H1 (cell line): ENCODE measurements at regions not wholly inside any gene's neighbourhood (a gene's known extent, or its start where the extent isn't known, plus 50 kb on each side); places are given as distances from the start of the nearest gene placed in this dataset.

Experiments used
- CTCF ChIA-PET: fragments of 300-600 bp; sonication (Branson Sonifier 250); formaldehyde crosslinking; loops from one replicate; lab custom pipeline; 2021; ENCODE audit not compliant: partially characterized antibody; lab: Charles Lee
- POLR2A ChIA-PET: fragments of 300-600 bp; sonication (Branson Sonifier 250); formaldehyde crosslinking; loops from one replicate; lab custom pipeline; 2021; ENCODE audit warnings: inconsistent platforms; ENCODE audit not compliant: partially characterized antibody; lab: Charles Lee
- DNase-seq, 2 experiments: peaks; one replicate each; pipeline versions ENCODE4 v3.0.0 to v3.0.0-alpha.2; 2010 to 2022; ENCODE audit warnings: low spot score in 2 of 2, low read depth in 1 of 2, mixed read lengths in 1 of 2
- FAIRE-seq: peaks from 2 replicates; lab custom pipeline; 2011; peaks lifted over from hg19 to GRCh38; lab: Jason Lieb, UNC
- H2AFZ ChIP-seq: 2 replicates; pipeline ENCODE4 v1.8.1; 2012; ENCODE audit warnings: low read length, inconsistent platforms
- H2AK5ac ChIP-seq: 2 replicates; pipeline ENCODE4 v1.6.1; 2013; ENCODE audit warnings: low read depth, low read length
- H2BK120ac ChIP-seq: replicated peaks from 2 replicates; pipeline ENCODE3; 2013; ENCODE audit warnings: low read depth, low read length, inconsistent platforms
- H2BK12ac ChIP-seq: 2 replicates; pipeline ENCODE4 v1.6.1; 2013; ENCODE audit warnings: low read depth, low read length
- H2BK15ac ChIP-seq: 2 replicates; pipeline ENCODE4 v1.6.1; 2013; ENCODE audit warnings: low read length
- H2BK20ac ChIP-seq: 2 replicates; pipeline ENCODE4 v1.6.1; 2013; ENCODE audit warnings: low read length
- H2BK5ac ChIP-seq: 2 replicates; pipeline ENCODE4 v1.6.1; 2013; ENCODE audit warnings: low read depth, low read length
- H3K14ac ChIP-seq: 2 replicates; pipeline ENCODE4 v1.6.1; 2013; ENCODE audit warnings: inconsistent platforms; ENCODE audit not compliant: insufficient read length
- H3K18ac ChIP-seq: 2 replicates; pipeline ENCODE4 v1.6.1; 2013; ENCODE audit warnings: low read length; ENCODE audit errors: extremely low read depth
- H3K23ac ChIP-seq: 2 replicates; pipeline ENCODE4 v1.6.1; 2013; ENCODE audit warnings: inconsistent platforms; ENCODE audit not compliant: insufficient read length
- H3K23me2 ChIP-seq: 2 replicates; pipeline ENCODE4 v1.6.1; 2013; ENCODE audit warnings: low read depth, low read length
- H3K27ac ChIP-seq: 2 replicates; pipeline ENCODE4 v1.6.1; 2011; ENCODE audit warnings: low read depth, low read length, inconsistent platforms
- H3K27me3 ChIP-seq, 4 experiments: replicated peaks in 1 of 4; 1 replicate in 1 of 4; 2 replicates in 3 of 4; pipeline versions ENCODE4 v1.6.1 to v1.8.1; 2011 to 2013; ENCODE audit warnings: low read length in 3 of 4, mild to moderate bottlenecking in 3 of 4, inconsistent platforms in 2 of 4, mixed read lengths in 2 of 4, moderate library complexity in 1 of 4; ENCODE audit not compliant: control insufficient read depth in 3 of 4, insufficient read depth in 3 of 4; ENCODE audit errors: extremely low read depth in 1 of 4
- H3K36me3 ChIP-seq, 4 experiments: 2 replicates each; pipeline versions ENCODE4 v1.6.1 to v1.8.1; 2011 to 2013; ENCODE audit warnings: mild to moderate bottlenecking in 4 of 4, low read length in 3 of 4, moderate library complexity in 2 of 4, control low read depth in 1 of 4, inconsistent platforms in 1 of 4; ENCODE audit not compliant: insufficient read depth in 4 of 4, control insufficient read depth in 2 of 4
- H3K4ac ChIP-seq: replicated peaks from 2 replicates; pipeline ENCODE3; 2013; ENCODE audit warnings: low read length, low read depth, mixed read lengths, inconsistent platforms; ENCODE audit not compliant: insufficient read length
- H3K4me1 ChIP-seq, 4 experiments: replicated peaks in 1 of 4; 1 replicate in 1 of 4; 2 replicates in 3 of 4; pipeline versions ENCODE4 v1.6.1 to v1.8.1; 2011 to 2013; ENCODE audit warnings: low read length in 3 of 4, inconsistent platforms in 2 of 4, mixed read lengths in 1 of 4; ENCODE audit not compliant: insufficient read depth in 4 of 4, control insufficient read depth in 3 of 4
- H3K4me2 ChIP-seq, 2 experiments: 2 replicates each; pipeline versions ENCODE4 v1.6.1 to v1.8.1; 2011 to 2013; ENCODE audit warnings: low read depth in 2 of 2, low read length in 2 of 2, control low read depth in 1 of 2, inconsistent platforms in 1 of 2, mild to moderate bottlenecking in 1 of 2; ENCODE audit not compliant: insufficient read depth in 1 of 2
- H3K4me3 ChIP-seq, 4 experiments: fragments of 200-600, 300-600 bp in 1 of 4; sonication (generic), shearing (Covaris generic), sonication (Bioruptor Twin) in 1 of 4; 2 replicates each; pipeline versions ENCODE4 v1.5.1 to v1.8.1; 2011 to 2016; ENCODE audit warnings: low read length in 4 of 4, low read depth in 3 of 4, control low read depth in 2 of 4, inconsistent platforms in 2 of 4, mild to moderate bottlenecking in 2 of 4, mixed read lengths in 1 of 4, moderate library complexity in 1 of 4; ENCODE audit not compliant: insufficient read depth in 2 of 4; ENCODE audit errors: extremely low read depth in 1 of 4
- H3K56ac ChIP-seq: replicated peaks from 2 replicates; pipeline ENCODE3; 2013; ENCODE audit warnings: low read depth, mild to moderate bottlenecking, mixed read lengths, low read length, inconsistent platforms; ENCODE audit not compliant: insufficient read length
- H3K79me1 ChIP-seq: 2 replicates; pipeline ENCODE4 v1.6.1; 2013; ENCODE audit warnings: low read depth, low read length, control low read depth
- H3K79me2 ChIP-seq, 2 experiments: 2 replicates each; pipeline versions ENCODE4 v1.6.1 to v1.8.1; 2012 to 2013; ENCODE audit warnings: low read length in 2 of 2, mild to moderate bottlenecking in 2 of 2, inconsistent platforms in 1 of 2; ENCODE audit not compliant: insufficient read depth in 2 of 2, control insufficient read depth in 1 of 2
- H3K9ac ChIP-seq, 4 experiments: replicated peaks in 1 of 4; 1 replicate in 1 of 4; 2 replicates in 3 of 4; pipeline versions ENCODE4 v1.6.1 to v1.8.1; 2011 to 2013; ENCODE audit warnings: low read depth in 3 of 4, low read length in 3 of 4, control low read depth in 2 of 4, mild to moderate bottlenecking in 2 of 4, moderate library complexity in 2 of 4, inconsistent platforms in 1 of 4; ENCODE audit errors: extremely low read depth in 1 of 4
- H3K9me3 ChIP-seq, 2 experiments: 2 replicates each; pipeline versions ENCODE4 v1.6.1 to v1.8.1; 2012 to 2013; ENCODE audit warnings: mild to moderate bottlenecking in 2 of 2, moderate library complexity in 2 of 2, control low read depth in 1 of 2, inconsistent platforms in 1 of 2, low read depth in 1 of 2, low read length in 1 of 2, mixed read lengths in 1 of 2; ENCODE audit not compliant: insufficient read depth in 2 of 2
- H4K20me1 ChIP-seq, 2 experiments: replicated peaks in 1 of 2; 2 replicates each; pipeline versions ENCODE3 to v1.8.1; 2011 to 2013; ENCODE audit warnings: inconsistent platforms in 2 of 2, low read length in 2 of 2, mild to moderate bottlenecking in 1 of 2; ENCODE audit not compliant: insufficient read depth in 2 of 2, control insufficient read depth in 1 of 2
- H4K5ac ChIP-seq: 2 replicates; pipeline ENCODE4 v1.6.1; 2013; ENCODE audit warnings: low read length, low read depth, mixed read lengths, inconsistent platforms; ENCODE audit not compliant: insufficient read length
- H4K8ac ChIP-seq: 2 replicates; pipeline ENCODE4 v1.8.0; 2013; ENCODE audit warnings: mild to moderate bottlenecking, moderate library complexity, low read length, inconsistent platforms; ENCODE audit not compliant: insufficient read depth; ENCODE audit errors: extremely low read depth
- H4K91ac ChIP-seq: replicated peaks from 2 replicates; pipeline ENCODE3; 2013; ENCODE audit warnings: low read length, mixed read lengths, inconsistent platforms; ENCODE audit not compliant: insufficient read length
- ASH2L ChIP-seq: fragments of 200-600, 300-600 bp; sonication (generic); IDR thresholded peaks from one replicate; pipeline ENCODE4 v1.7.1; 2017; ENCODE audit warnings: low read length
- BRCA1 ChIP-seq: IDR thresholded peaks from 2 replicates; pipeline ENCODE4 v1.6.1; 2012; ENCODE audit warnings: low read depth, low read length, improper control_type of control experiment
- CREB1 ChIP-seq: IDR thresholded peaks from 2 replicates; pipeline ENCODE4 v1.6.1; 2012; ENCODE audit warnings: inconsistent platforms
- FOSL1 ChIP-seq: IDR thresholded peaks from 2 replicates; pipeline ENCODE4 v1.6.1; 2011; ENCODE audit warnings: mild to moderate bottlenecking, low read depth, low read length, moderate library complexity; ENCODE audit not compliant: insufficient read depth
- GABPA ChIP-seq: IDR thresholded peaks from 2 replicates; pipeline ENCODE4 v1.6.1; 2011; ENCODE audit warnings: mild to moderate bottlenecking, low read length, moderate library complexity, borderline replicate concordance; ENCODE audit not compliant: insufficient read depth
- RBBP5 ChIP-seq: IDR thresholded peaks from 2 replicates; pipeline ENCODE4 v1.7.1; 2012; ENCODE audit warnings: low read depth, mild to moderate bottlenecking, inconsistent platforms, low read length, moderate library complexity, borderline replicate concordance
- SIRT6 ChIP-seq: IDR thresholded peaks from one replicate; pipeline ENCODE4 v1.7.1; 2012; ENCODE audit warnings: low read length, inconsistent platforms
- TBP ChIP-seq: IDR thresholded peaks from 2 replicates; pipeline ENCODE4 v1.6.1; 2011; ENCODE audit warnings: low read depth, low read length, improper control_type of control experiment
- TCF12 ChIP-seq: IDR thresholded peaks from 2 replicates; pipeline ENCODE4 v1.6.1; 2011; ENCODE audit warnings: low read depth, mild to moderate bottlenecking, low read length
- WGBS, 2 experiments: shearing (Covaris generic) in 1 of 2; methylation state at CpG; one replicate each; pipeline versions ENCODE4 v1.1.6 to v1.1.7; 2013 to 2015; ENCODE audit warnings: low lambda C conversion rate in 2 of 2, mixed read lengths in 2 of 2, inconsistent platforms in 1 of 2, low coverage in 1 of 2, missing lambda C conversion rate in 1 of 2; ENCODE audit not compliant: insufficient replicate concordance in 2 of 2, insufficient coverage in 1 of 2, insufficient read length in 1 of 2; ENCODE audit errors: extremely low coverage in 1 of 2, missing lambda C conversion rate in 1 of 2; 5-methylcytosine and 5-hydroxymethylcytosine counted together
- TF ChIP-seq, protein P1 (sequence below), 3 experiments: IDR thresholded peaks; 1 replicate in 2 of 3; 2 replicates in 1 of 3; pipeline versions ENCODE4 v1.5.1 to v1.6.1; 2011; ENCODE audit warnings: low read length in 3 of 3, mild to moderate bottlenecking in 3 of 3, inconsistent platforms in 2 of 3, low read depth in 1 of 3, moderate library complexity in 1 of 3; ENCODE audit not compliant: insufficient read depth in 1 of 3; ENCODE audit errors: control extremely low read depth in 1 of 3
- TF ChIP-seq, protein P2 (sequence below): IDR thresholded peaks from 2 replicates; pipeline ENCODE4 v1.6.1; 2012; ENCODE audit warnings: inconsistent platforms

DNA sequence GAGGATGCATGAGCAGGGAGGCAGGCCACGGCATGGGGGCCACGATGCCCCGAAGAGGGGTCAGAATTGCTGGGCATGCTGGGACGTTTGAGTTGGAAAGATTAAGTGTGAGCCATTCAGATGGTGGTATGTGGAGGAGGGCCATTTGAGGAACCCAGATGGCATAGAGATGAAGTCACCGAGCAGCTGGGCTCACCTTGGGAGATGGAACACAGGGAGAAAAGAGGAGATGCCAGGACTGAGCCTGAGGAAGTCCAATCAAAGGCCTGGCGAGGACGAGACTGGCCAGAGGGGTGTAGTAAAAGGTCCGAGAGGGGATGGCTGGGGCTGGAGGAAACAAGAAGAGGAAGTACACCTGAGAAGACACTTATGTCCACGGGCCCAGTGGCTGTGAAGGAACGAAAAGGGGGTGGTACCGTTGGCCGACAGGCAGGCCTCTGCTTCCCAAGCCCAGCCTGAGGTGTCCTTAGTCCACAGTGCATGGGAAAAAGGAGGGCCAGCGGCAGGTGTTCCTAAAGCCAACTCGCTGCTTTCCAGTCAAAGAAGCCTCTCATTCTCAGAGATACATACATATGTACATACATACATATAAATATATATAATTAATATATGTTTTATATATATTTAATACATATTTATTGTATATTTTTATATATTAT is 54.6 kb upstream of the CLCN4 start:
- H3K56ac ChIP-seq = no peak overlapping the region
- 82% methylated on average over 12 of the region's 14 CpGs; no CpG with 5 or more reads in 1 of the 2 experiments for WGBS, 2 experiments
- no peaks in the 10 kb centered on the region for H3K23me2 ChIP-seq
- H2BK120ac ChIP-seq = no peak overlapping the region
- H2BK12ac ChIP-seq = no peak overlapping the region
- H3K27ac ChIP-seq = no peak overlapping the region
- H3K4me1 ChIP-seq = no peaks in the 10 kb centered on the region
- H2BK5ac ChIP-seq = no peak overlapping the region
- no peak overlapping the region for H2AFZ ChIP-seq
- H3K4me3 ChIP-seq = no peak overlapping the region
- ChIA-PET POLR2A (no interaction called here), CTCF (no interaction called here)
- no peak overlapping the region for H2AK5ac ChIP-seq
- H4K5ac ChIP-seq = no peak overlapping the region
- no peaks in the 10 kb centered on the region for H3K79me2 ChIP-seq
- H3K36me3 ChIP-seq = peaks cover 0 to 14% (median 2%) of the 10 kb centered on the region in 4 experiments; a peak in 3 of 8 replicates
- H3K9me3 ChIP-seq = no peaks in the 10 kb centered on the region
- H3K18ac ChIP-seq = no peak overlapping the region
- H4K91ac ChIP-seq = no peak overlapping the region
- H2BK15ac ChIP-seq = no peak overlapping the region
- H3K9ac ChIP-seq = no peak overlapping the region
- H3K79me1 ChIP-seq = no peaks in the 10 kb centered on the region
- H3K14ac ChIP-seq = no peak overlapping the region
- no peak overlapping the region for H3K23ac ChIP-seq
- no peaks in the 10 kb centered on the region for H4K20me1 ChIP-seq
- H3K4me2 ChIP-seq = no peak overlapping the region
- no peak for DNase-seq
- H4K8ac ChIP-seq = no peak overlapping the region
- FAIRE-seq = no peak
- no peak overlapping the region for H2BK20ac ChIP-seq
- H3K27me3 ChIP-seq = no peaks in the 10 kb centered on the region
- no peak overlapping the region for H3K4ac ChIP-seq
- no peak for TF ChIP-seq BRCA1
- no peak for TF ChIP-seq TBP
- TF ChIP-seq SIRT6 = no peak
- no peak for TF ChIP-seq RBBP5
- TF ChIP-seq ASH2L = no peak
- TF ChIP-seq, protein P1, sequence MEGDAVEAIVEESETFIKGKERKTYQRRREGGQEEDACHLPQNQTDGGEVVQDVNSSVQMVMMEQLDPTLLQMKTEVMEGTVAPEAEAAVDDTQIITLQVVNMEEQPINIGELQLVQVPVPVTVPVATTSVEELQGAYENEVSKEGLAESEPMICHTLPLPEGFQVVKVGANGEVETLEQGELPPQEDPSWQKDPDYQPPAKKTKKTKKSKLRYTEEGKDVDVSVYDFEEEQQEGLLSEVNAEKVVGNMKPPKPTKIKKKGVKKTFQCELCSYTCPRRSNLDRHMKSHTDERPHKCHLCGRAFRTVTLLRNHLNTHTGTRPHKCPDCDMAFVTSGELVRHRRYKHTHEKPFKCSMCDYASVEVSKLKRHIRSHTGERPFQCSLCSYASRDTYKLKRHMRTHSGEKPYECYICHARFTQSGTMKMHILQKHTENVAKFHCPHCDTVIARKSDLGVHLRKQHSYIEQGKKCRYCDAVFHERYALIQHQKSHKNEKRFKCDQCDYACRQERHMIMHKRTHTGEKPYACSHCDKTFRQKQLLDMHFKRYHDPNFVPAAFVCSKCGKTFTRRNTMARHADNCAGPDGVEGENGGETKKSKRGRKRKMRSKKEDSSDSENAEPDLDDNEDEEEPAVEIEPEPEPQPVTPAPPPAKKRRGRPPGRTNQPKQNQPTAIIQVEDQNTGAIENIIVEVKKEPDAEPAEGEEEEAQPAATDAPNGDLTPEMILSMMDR (IDR thresholded peaks at IDR 0.05; ENCODE audit: control extremely low read depth in 1 of 3, insufficient read depth in 1 of 3, low read depth in 1 of 3, low read length in 3 of 3) = no peak
- no peak for TF ChIP-seq GABPA
- TF ChIP-seq, protein P2, sequence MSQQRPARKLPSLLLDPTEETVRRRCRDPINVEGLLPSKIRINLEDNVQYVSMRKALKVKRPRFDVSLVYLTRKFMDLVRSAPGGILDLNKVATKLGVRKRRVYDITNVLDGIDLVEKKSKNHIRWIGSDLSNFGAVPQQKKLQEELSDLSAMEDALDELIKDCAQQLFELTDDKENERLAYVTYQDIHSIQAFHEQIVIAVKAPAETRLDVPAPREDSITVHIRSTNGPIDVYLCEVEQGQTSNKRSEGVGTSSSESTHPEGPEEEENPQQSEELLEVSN = no peak
- TF ChIP-seq CREB1 = no peak
- TF ChIP-seq FOSL1 = no peak
- no peak for TF ChIP-seq TCF12
